ENCODE measurements at regions not wholly inside any gene's neighbourhood (a gene's known extent, or its start where the extent isn't known, plus 50 kb on each side); places are given as distances from the start of the nearest gene placed in this dataset.

DNA sequence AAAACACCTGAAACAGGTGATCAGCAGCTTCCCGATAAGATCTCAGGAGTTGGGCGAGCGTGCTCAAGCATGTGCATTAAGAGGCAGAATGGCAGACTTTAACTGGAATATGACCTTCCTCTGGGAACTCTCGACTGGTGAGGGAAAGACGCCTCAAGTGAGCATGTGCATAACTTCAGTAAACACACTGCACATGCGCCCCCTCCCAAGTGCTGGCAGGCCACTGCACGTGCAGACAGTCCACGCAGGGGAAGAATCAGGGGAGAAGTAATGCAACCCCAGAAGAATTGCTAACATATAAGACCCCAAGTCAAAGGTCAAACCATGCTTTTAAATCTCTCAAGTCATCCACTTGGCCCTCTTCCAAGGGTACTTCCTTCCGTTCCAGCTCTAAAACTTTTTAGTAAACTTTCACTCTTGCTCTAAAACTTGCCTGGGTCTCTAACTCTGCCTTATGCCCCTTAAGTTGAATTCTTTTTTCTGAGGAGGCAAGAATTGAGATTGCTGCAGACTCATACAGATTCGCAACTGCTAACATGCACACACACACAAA, 541.0 kb downstream of the TNS3 start:
- DNase-seq: peak in 1 of 3 experiments; percentile 13

DNA sequence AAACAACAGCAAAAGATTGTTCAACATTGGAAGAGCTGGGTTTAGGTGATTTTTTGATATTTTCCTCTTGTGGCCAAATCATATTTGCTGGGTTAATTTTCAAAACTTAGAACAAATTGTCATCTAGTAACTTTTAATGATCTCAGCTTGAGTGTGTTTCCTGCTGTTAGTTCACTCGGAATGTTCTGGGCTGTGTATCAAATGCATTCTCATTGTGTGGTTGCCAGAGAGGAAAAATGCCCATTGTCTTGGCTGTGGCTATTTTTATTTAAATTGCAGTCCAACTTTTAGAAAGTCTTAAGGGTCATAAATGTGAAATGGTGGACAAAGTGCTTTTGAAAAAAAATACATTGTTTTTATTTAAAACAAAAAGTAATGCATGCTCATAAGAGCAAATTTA, 542.0 kb downstream of the TNS3 start:
- no peak for DNase-seq

DNA sequence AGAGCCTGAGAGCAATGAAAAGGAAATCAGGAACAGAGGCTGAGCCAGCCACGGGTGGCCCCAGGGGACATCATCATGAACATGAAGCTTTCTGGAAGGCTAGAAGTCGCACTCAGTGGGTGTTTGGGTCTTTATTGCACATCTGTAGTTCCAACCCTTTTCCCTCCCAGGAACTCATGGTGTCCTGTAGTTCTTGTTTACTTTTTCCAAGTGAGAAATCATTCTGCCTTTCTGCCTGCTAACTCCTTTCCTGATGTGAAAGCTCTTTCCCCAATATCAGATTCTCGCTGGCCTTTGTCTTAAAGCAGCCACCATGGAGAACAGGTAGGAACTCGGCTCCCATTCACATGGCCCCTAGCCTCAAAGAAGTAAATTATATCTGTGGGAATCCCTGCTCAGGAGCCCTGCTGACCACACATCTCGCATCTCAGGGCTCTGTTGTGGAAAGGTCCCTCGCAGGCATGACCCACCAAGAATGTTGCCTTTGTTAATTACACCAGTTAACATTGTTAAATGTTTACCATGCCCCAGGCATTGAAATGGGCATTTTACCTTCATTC, 542.7 kb downstream of the TNS3 start:
- DNase-seq: no peak

DNA sequence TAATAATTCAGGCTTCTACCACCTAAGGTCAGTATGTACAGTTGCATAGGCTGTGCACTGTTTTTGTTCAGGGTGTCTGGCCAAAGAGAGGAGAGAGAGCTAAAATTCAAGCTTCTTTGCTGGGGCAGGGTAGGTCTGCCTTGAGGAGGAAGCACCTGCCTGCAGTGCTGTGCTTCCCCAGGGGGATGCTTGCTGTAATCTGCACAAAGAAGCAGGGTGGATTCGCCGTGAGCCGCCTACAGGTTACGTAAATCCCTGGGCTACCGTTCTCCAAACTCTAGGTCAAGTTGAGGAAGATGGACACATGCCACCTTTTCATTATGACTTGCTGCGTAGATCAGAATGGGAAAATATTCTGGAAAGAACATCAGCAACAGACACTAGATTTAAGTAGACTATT, 543.3 kb downstream of the TNS3 start:
- DNase-seq: no peak

DNA sequence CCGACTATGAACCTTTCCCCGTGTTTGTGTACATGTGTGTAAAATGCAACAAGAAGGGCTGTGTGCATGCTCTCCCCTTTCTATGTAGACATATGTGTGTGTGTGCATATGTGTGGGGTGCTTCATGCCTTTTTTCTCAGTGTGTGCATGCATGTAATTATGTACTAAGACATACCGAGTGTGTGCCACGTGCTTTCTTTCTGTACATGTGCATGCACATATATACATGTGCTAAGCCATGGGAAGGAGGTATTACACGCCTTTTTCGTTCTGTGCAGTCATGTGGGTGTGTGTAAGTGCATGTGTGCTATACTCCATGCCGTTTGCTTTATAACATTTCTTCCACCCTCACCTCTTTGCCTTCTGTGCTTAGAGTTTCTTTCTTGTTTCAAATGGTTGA, 544.3 kb downstream of the TNS3 start:
- no peak for DNase-seq

DNA sequence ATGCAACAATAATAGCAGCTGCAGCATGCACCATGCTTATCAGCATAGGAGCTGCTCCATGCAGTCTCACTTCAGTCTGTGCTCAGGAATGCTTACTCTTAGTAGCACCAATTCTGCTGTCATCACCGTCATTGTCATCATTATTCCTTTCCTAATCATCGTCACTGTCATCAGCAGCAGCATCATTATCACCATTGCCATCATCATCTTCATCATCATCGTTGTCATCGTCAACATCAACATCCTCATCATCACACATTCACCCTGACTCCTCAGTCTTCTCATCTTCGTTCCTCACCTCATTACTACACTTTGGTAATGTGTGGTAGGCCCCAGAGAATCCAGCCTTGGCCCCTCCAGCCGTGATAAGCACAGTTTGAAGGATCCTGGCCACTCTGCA, 545.0 kb downstream of the TNS3 start:
- DNase-seq: no peak

DNA sequence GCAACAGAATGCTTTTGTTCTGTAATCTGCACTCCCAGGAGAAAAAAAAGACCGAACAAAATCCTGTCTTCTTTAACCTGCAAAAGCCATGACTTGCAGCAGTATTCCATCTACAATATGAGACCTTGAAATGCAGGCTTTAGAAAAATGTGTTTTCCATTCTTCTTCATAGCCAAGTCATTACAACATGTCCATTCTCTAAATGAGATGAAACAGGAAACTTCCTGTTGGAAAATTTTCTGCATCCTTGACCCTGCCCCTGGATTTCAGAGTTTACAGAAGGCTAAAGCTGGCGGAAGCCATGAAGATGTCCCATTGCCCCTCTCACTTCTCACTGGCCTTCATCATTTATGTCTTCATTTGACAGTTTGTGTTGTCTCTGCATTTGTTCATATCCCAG, 546.4 kb downstream of the TNS3 start:
- no peak for DNase-seq

DNA sequence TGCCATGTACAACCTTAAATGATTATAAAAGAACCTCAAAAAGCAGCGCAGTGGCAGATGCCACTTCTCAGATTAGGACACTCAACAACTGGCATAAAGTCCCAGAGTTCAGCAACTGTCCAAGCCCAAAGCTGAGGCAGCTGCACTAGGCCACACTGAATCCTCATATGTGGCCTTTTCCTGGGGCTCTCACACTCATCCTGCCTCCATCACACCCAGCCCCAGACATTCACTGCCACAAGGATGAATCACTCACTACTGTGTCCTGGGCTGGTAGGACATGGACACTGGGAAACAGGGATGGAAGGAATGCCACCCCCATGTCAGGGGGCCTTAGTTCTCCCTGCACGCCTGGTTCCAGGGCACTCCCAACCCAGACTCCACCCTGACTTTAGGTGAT, 547.7 kb downstream of the TNS3 start:
- DNase-seq: no peak

DNA sequence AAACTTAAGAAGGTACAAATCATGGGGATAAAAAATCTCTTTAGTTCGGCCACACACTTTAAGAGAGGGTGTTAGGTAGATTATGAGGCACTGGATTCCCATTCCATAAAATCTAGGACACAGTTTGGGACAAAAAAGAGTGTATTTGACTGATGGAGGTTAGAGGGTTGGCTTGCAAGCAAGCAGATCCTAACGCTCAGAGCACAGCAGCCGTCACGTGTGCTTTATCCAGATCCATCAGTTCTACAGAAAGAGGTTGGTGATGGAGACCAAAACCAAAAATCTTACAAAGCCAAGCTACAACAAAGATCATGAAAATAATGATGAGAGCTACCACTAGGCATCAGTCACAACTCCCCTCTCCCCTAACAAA, 549.4 kb downstream of the TNS3 start:
- DNase-seq: no peak

DNA sequence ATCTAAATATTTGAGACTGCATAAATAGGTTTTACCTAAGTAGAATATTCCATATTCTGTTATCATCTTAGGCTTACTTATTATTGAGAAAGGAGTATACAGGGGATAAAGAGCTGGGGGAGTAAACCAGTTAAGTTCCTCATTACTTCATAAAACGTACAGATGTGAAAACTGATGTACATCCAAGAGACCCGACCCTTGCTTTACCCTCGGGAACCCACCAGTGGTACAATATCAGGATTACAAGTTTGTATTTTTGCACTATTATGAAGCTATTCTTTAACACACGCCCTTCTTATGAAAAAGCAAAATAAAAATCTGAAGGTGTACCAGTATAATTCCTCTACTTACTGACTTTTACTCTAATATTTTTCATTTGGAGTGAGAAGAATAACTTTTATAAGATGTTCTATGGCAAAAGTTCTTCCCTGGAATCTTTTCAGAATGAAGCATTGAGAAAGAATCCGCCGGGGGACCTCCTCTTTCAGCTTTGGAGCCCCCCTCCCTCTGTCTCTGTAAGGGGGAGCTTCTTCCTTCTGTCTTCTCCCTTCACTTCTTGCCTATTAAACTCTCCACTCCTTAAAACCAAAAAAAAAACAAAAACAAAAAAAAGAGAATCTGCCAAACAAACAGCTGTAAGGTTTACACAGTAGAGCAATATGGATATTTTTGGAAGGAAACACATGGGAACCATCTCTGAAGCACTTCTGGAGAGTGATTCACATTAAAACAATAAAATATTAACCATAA, 550.0 kb downstream of the TNS3 start:
- no peak for DNase-seq

DNA sequence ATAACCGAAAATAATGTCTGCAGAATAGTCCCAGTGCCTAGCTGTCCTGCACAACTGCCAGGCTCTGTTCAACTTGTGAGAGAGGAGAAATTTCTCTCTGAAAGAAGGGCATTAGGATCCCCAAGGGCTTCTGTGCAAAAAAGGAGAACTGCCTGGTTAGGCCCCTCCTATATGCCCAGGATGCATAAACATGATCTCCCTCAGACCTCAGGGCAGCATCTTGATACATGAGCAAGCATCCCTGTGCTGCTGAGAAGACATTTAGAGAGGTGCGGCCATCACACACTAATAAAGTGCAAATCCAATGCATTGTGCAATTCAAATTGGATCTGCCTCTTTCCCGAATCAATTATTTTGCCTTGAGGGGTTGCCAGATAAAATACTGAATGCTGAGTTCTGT, 553.6 kb downstream of the TNS3 start:
- DNase-seq: no peak

DNA sequence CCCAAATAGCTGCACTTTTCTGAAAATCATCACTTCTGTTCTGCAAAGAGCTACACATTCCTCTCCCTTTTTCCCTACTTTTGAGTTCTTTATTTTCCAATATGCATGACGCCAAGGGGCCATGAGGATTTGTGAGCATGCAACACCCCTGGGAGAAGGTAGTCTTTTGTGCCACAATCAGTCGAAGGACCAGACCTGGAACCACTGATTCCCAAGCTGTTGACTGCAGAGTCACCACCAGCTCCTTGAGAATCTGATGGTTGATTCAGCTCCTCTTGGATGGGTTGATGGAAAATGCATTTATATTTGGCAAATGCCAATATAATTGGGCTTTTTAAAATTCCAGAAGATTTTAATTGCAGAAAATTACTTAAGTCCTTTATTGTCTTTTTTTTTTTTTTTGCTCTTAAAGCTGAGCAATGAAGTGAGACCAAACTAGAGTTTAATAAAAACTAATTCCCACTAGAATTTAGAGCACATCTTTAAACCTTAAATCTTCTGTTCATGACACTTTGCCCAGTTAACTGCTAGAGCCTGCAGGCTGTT, 554.1 kb downstream of the TNS3 start:
- DNase-seq: no peak

DNA sequence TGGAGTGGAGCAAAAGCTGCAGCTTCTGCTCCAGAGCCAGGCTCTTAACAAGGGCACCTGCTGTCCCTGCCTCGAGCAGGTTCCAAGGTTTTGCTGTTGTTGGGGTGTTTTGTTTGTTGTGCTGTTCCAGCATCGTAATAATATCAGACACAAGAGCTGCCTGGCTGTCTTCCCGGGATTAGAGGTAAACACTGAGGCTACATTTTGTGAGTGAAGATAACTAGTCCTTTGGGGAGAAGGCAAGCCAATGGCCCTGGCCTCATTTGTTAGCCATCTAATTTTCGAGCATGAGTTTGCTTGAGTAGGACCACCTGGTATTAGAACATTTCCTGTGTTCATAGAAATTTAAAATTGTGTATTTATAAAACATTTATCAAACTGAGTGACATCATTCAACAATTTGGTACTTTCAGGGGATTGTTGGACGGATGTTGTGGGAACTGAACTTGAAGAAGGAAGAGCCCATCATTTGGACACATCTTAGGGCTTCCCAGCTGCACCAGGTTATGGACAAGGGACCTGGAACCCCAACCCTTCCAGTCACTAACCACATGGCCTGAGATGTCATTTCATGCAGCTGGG, 555.0 kb downstream of the TNS3 start:
- DNase-seq: no peak

DNA sequence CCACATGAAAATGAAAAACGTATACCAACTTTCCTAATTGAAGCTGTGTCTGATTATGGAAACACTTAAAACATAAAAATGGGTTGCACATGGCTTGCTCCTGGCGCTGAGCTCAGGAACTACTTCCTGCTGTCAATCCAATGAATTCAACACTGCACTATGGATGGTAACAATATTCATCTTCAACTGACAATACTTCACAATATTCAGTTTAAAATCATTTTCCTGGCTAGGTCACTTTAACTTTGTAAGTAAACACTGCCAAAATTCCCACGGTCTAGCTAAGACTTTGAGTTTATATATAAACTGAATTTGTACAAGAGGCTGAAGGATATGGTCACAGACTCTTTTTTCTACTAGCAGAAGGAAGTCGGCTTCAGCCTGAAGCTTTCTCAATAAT, 556.9 kb downstream of the TNS3 start:
- DNase-seq: no peak

DNA sequence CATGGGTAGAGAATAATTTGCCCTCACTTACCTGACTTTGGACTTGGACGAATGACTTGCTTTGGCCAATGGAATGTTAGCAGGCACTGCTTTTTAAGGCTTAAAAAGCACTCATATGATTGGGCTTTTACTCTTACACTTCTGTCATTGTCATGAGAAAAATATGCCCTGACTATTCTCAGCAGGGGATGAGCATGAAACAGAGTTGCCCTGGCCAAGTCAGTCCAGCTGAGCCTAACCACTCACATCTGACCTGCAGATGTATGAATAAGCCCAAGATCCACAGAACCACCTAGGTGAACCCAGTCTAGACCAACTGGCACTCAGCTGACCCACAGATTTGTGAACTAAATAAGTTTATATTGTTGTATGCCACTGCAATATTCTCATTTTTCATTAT, 573.5 kb downstream of the TNS3 start:
- no peak for DNase-seq

DNA sequence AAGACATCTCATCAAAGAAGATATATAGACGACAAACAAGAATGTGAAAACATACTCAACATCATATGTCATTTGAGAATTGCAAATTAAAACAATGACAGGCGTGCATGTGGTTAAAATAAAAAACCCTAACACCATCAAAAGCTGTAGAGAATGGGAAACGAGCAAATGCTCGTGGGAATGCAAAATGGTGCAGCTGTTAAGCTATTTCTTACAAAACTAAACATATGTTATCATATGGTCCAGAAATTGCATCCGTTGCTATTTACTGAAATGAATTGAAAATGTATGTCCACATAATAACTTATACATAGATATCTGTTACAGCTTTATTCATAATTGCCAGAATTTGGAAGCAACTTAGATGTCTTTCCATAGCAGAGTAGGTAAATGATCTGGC, 574.4 kb downstream of the TNS3 start:
- DNase-seq: no peak

DNA sequence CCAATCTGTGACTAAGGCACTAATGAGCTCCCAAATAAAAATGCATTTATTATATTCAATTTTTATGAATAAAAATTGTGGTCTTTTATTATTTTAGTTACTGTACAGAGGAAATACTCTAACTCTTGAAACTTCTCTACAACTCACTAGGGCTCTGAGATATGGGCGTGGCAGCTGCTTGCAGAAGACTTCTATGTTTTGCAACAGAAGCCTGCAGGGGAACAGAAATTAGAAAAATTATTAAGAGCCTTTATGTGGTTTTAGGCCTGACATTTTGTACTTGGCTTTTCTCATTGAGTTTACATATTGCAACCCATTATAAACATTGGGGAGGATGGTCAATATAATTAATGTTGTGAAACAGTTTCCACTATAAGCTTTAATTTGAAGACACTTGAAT, 581.4 kb downstream of the TNS3 start:
- DNase-seq: no peak

DNA sequence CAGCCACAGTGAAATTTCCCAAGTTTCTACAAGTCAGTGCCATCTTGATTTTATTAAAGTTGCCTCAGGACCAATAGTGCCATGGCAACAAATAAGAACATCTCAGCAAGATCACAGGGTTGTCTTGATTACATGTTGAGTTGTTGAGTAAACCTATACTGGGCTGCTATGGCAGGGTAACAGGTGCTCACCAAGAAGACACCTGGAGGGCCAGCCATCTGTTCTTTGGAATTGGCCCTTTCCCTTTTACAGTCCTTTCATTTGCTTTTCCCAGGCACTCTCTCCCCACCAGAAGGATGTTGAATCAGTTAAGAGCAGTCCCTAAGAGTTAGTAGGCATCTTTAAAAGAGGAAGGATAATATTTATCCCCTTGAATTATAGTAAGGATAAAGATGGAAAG, 582.0 kb downstream of the TNS3 start:
- no peak for DNase-seq

DNA sequence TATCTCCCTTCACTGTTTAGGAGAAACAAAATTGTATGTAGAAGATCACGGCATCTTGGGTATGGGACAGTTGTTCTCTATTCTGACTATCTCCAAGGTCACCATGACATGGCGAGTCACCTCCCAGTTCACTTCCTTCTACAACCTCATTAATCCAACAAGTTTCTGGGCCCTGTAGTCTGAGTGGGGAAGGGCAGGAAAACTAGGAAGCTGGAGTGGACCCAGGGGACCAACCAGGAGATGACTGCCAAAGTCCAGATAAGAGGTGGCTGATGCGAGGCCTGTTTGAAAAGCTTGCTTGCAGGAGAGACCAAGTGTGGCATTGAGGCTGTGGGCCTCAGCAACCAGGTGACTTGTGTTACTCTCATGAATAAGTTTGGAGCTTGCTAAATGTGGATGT, 584.9 kb downstream of the TNS3 start:
- no peak for DNase-seq

DNA sequence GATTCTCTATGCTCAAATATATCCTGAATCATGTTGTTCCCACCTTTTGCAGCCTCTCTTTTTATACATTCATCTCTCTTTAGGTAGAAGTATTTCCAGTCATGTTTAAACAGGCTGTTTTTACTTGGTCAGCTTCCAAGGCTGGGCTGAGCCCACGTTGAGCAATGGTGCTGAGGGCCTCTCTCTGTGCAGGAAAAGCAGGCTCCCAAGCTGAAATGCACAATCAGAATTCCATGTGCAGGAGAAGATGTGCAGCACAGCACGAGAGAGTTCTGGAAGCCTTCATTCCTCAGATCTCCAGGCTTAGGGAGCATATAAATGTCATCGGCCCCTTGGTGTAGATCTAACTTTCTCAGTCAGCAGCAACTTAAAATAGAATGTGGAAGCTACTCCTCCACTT, 588.5 kb downstream of the TNS3 start:
- DNase-seq: no peak

DNA sequence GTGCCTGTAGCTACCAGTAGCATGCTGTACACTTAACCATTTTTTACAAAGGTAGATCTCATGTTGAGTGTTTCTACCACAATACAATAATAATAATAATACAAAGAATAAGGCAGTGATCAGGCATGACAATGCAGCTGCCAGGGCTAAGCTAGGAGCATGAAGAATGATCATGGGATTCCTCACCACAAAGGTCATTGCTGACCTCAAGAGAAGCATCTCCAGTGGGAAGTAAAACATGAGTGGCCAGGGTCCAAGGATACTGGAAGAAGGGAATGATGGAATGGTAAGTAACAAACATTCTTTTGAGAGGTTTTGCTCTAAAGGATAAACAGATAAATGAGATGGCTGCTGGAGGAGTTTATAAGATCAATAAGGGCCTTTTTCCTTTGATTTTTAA, 591.1 kb downstream of the TNS3 start:
- DNase-seq: no peak

DNA sequence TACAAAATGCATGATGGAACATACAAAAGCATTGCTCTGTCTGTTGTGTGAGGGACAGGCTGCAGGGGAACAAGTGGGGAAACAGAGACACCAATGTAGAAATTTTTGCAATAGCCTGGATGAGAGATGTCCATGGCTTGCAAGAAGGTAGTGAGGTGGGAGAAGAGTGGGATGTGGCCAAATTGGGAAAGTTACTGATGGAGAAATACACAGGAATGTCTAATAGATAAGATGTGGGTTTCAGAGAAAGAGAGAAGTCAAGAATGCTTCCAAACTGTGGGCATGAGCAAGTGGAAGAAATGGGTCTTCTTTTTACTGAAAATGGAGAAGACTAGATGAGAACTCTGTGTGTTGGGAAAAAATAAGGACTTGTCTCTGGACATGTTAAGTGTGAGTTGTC, 592.7 kb downstream of the TNS3 start:
- no peak for DNase-seq

DNA sequence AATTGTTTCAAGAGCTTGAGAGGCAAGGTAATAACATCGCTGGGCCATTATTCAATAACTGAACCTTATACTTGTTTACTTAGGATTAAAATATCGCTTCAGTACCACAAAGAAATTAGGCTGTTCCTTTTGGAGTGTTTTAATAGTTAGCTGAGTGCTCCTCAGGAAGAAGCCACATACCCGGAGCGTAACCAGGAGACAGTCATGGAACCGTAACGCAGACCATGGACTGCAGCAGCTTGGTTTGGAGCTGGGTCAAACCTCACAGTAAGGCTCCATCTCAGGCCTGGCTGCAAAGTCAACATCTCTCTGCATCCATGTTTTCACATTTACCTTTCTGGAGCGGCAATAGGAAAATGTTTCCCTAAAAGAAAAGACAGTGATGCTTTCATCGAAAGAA, 599.0 kb downstream of the TNS3 start:
- DNase-seq: peak in 2 of 3 experiments; percentile 14 to 90

DNA sequence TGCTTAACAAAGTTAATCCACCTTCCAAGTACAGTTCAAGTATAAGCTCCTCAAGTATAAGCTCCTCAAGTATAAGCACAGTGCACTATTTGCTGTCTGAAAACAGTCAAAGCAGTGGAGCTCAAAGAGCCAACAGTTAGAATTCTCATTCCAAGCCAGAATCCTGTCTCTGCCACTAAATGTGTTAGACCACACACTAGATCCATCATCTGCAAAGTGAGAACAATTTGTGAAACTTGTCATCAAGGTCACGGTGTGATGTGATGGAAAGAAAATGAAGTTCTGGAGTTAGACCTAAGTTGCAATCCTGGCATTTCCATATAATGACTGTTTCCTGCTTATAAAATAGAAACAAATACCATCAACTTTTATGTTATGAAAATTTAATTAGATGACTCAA, 602.5 kb downstream of the TNS3 start:
- no peak for DNase-seq
